GM12865 (cell line): ENCODE measurements at regions not wholly inside any gene's neighbourhood (a gene's known extent, or its start where the extent isn't known, plus 50 kb on each side); places are given as distances from the start of the nearest gene placed in this dataset.

Experiments
- DNase-seq: peaks from one replicate; pipeline ENCODE4 v3.0.0; 2010; ENCODE audit warnings: low read depth
- H3K4me3 ChIP-seq: 2 replicates; pipeline ENCODE4 v1.5.1; 2011; ENCODE audit warnings: mild to moderate bottlenecking, low read depth, low read length, control low read depth
- TF ChIP-seq, protein P1 (sequence below): IDR thresholded peaks from 2 replicates; pipeline ENCODE4 v1.5.1; 2011; ENCODE audit warnings: low read length, control low read depth, low read depth, inconsistent platforms; ENCODE audit not compliant: insufficient read depth; ENCODE audit errors: missing control alignments

DNA sequence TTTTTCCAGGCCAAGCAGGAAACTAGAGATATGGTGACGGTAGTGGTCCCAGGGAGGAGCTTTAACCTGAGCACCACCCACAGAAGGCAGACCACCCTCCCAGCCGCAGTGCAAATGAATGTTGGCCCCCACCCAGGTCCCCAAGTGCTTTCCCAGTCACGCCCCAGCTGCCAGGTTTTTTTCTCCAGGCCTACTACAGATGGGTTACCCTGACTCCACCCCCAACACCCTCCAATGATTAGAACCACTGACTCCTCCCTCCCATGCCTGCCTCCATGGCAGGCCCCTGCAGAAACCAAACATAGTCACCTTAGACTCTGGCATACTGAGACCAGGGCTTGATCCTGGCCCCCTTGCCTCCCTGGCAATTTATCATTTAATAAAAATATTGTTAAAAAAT, 58.7 kb upstream of the CHST1 start:
- TF ChIP-seq, protein P1, sequence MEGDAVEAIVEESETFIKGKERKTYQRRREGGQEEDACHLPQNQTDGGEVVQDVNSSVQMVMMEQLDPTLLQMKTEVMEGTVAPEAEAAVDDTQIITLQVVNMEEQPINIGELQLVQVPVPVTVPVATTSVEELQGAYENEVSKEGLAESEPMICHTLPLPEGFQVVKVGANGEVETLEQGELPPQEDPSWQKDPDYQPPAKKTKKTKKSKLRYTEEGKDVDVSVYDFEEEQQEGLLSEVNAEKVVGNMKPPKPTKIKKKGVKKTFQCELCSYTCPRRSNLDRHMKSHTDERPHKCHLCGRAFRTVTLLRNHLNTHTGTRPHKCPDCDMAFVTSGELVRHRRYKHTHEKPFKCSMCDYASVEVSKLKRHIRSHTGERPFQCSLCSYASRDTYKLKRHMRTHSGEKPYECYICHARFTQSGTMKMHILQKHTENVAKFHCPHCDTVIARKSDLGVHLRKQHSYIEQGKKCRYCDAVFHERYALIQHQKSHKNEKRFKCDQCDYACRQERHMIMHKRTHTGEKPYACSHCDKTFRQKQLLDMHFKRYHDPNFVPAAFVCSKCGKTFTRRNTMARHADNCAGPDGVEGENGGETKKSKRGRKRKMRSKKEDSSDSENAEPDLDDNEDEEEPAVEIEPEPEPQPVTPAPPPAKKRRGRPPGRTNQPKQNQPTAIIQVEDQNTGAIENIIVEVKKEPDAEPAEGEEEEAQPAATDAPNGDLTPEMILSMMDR = no peak
- no peak for DNase-seq
- no peak overlapping the region for H3K4me3 ChIP-seq

DNA sequence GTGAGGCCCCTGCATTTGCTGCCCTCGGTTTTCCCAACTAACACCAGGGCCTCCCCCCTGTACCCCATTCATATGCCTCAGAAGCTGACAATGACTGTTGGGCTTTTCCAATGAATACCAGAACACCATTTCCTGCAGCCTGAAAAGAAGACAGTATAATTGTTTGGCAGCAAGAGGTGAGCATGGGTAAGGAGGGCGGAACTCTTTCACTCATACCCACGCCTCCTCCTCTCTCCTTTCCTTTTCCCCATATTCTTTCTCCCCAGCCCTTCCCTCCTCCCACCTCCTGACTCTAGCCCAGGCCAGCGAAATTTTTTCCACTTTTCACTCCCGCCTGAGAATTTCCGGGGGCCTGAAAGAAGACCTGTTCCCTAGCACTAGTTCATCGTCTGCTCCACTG, 58.0 kb upstream of the CHST1 start:
- H3K4me3 ChIP-seq = no peak overlapping the region
- no peak for DNase-seq
- TF ChIP-seq, protein P1 = no peak

GRCh38 chr11:45722144-45722543, 56.7 kb upstream of the CHST1 start:
- DNase-seq = peak; percentile 14
- TF ChIP-seq, protein P1 = no peak

GRCh38 chr11:45717526-45717925, 52.1 kb upstream of the CHST1 start:
- H3K4me3 ChIP-seq = no peak overlapping the region
- TF ChIP-seq, protein P1 = no peak
- no peak for DNase-seq

More at GRCh38 chr11:45722144-45722543, 56.7 kb upstream of the CHST1 start:
- no peak overlapping the region for H3K4me3 ChIP-seq

GRCh38 chr11:45715418-45715817, 50.0 kb upstream of the CHST1 start:
- H3K4me3 ChIP-seq = no peak overlapping the region
- TF ChIP-seq, protein P1 = no peak
- DNase-seq = no peak
